Ovary (tissue), 3 donors: ENCODE measurements at regions not wholly inside any gene's neighbourhood (a gene's known extent, or its start where the extent isn't known, plus 50 kb on each side); places are given as distances from the start of the nearest gene placed in this dataset.

Experiments used
- EP300 ChIP-seq: sonication (generic); formaldehyde crosslinking; IDR thresholded peaks from one replicate; pipeline ENCODE4 v1.6.1; 2017; ENCODE audit warnings: antibody characterized with exemption
- TF ChIP-seq, protein P1 (sequence below), 3 donors: fragments of 450-650 bp in 2 of 3; fragments of 200-600 bp in 1 of 3; IDR thresholded peaks; one replicate each; pipeline versions ENCODE4 v1.5.1 to v1.8.0; 2016 to 2022; ENCODE audit warnings: antibody characterized with exemption in 3 of 3, mild to moderate bottlenecking in 1 of 3
- donor health status: DM: no; HTN: no; CAD: no.

DNA sequence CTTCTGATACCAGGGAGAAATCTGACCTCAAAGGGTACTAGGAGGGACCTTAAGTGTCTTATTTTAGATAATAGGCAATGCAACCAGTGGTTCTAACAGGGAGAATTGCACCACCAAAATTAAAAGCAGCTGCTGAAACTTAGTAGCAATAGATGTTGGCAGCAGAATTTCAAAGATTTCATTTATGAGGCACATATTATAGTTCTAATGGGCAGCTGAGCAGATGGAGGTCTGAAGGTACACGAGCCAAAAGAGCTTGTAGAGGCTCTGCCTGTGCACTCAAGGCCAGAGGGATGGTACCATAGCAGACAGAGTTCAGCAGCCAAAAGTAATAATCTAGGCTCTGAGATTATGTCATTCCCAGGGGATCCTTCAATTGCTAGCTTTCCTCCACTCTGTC, 87.3 kb upstream of the NCKAP5 start:
- TF ChIP-seq, protein P1, sequence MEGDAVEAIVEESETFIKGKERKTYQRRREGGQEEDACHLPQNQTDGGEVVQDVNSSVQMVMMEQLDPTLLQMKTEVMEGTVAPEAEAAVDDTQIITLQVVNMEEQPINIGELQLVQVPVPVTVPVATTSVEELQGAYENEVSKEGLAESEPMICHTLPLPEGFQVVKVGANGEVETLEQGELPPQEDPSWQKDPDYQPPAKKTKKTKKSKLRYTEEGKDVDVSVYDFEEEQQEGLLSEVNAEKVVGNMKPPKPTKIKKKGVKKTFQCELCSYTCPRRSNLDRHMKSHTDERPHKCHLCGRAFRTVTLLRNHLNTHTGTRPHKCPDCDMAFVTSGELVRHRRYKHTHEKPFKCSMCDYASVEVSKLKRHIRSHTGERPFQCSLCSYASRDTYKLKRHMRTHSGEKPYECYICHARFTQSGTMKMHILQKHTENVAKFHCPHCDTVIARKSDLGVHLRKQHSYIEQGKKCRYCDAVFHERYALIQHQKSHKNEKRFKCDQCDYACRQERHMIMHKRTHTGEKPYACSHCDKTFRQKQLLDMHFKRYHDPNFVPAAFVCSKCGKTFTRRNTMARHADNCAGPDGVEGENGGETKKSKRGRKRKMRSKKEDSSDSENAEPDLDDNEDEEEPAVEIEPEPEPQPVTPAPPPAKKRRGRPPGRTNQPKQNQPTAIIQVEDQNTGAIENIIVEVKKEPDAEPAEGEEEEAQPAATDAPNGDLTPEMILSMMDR (IDR thresholded peaks at IDR 0.05): no peak
- no peak for TF ChIP-seq EP300
